Gastrocnemius medialis (tissue), 4 donors: ENCODE measurements at regions not wholly inside any gene's neighbourhood (a gene's known extent, or its start where the extent isn't known, plus 50 kb on each side); places are given as distances from the start of the nearest gene placed in this dataset.

ENCODE experiments used
- POLR2A ChIP-seq, 2 donors: fragments of 450-650 bp; IDR thresholded peaks; one replicate each; pipeline ENCODE4 v1.6.1; 2017; ENCODE audit warnings: antibody characterized with exemption in 2 of 2, mild to moderate bottlenecking in 2 of 2, moderate library complexity in 2 of 2
- TF ChIP-seq, protein P1 (sequence below), 5 experiments: fragments of 450-650 bp in 3 of 5; fragments of 200-600 bp in 2 of 5; sonication (generic) in 2 of 5; IDR thresholded peaks in 4 of 5; conservative IDR thresholded peaks in 1 of 5; 1 replicate in 4 of 5; 2 replicates in 1 of 5; pipeline ENCODE4 v1.5.1; 2016 to 2019; ENCODE audit warnings: antibody characterized with exemption in 5 of 5, mild to moderate bottlenecking in 3 of 5, moderate library complexity in 3 of 5

DNA sequence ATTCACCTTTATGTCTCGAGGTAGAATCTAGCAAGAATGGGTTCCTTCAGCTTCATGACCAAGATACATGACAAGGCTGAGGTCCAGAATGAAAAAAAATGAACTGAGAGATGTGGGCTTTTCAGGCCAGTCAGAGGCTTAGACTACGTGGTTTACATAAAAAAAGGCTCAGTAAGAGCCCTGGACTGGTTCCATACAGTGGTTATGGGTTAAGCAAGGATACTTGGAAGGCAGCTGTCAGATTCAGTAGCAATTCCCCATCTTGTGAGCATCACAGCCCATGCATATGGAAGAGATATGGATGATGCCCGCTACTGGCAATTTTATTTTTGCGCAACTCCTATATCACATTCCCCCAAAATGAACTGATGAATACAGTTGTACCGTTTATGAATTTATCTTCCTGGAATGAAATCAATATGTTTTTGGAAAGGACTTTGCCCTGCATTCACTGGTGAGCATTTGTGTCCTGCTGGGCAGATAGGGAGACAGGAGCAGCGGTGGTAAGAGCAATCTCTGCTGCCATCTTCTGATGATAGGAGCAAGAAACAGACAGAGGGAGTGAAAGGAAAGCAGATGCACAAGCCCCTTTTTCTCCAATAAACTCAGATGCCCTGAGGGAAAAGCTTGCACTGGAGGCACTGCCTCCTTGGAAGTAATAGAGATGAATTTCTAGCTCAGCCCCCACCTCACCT lies 280.4 kb downstream of the GALC start:
- TF ChIP-seq POLR2A (IDR thresholded peaks at IDR 0.05) = no peak
- TF ChIP-seq, protein P1, sequence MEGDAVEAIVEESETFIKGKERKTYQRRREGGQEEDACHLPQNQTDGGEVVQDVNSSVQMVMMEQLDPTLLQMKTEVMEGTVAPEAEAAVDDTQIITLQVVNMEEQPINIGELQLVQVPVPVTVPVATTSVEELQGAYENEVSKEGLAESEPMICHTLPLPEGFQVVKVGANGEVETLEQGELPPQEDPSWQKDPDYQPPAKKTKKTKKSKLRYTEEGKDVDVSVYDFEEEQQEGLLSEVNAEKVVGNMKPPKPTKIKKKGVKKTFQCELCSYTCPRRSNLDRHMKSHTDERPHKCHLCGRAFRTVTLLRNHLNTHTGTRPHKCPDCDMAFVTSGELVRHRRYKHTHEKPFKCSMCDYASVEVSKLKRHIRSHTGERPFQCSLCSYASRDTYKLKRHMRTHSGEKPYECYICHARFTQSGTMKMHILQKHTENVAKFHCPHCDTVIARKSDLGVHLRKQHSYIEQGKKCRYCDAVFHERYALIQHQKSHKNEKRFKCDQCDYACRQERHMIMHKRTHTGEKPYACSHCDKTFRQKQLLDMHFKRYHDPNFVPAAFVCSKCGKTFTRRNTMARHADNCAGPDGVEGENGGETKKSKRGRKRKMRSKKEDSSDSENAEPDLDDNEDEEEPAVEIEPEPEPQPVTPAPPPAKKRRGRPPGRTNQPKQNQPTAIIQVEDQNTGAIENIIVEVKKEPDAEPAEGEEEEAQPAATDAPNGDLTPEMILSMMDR (IDR thresholded peaks at IDR 0.05 in 4 of 5, conservative IDR thresholded peaks at IDR 0.05 in 1 of 5) = no peak
